NCI-H1105 treated with DMSO at 0.1 percent for 48 hours (cell line): ENCODE measurements at regions not wholly inside any gene's neighbourhood (a gene's known extent, or its start where the extent isn't known, plus 50 kb on each side); places are given as distances from the start of the nearest gene placed in this dataset.

Experiments
- DNase-seq: peaks from one replicate; lab custom pipeline; 2025; lab: John Stamatoyannopoulos, UW

DNA sequence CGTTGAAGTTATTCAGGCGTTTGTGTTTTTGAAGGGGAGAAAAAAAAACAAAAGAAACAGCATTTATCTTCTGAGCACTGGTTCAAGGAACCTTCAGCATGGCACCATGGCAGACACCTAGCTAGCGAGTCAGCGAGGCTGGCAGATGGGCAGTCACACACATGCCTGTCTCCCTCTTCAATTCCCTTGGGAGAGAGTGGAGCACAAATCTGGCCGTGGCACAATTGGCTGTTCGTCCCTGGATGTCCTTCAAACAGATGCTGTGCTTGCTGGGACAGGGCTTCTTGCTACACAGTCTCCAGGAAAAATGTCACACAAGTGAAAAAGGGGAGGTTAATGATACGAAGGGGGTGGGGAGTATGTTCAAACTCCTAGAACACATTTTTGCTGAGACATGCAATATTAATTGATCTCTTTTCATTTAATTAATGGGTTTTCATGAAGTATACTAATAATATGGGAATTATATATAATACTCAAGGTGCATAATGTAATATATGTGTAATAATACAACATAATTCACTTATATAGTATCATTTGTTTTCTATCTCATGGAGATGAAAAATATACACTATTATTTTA lies 1674.5 kb upstream of the SLC10A2 start:
- no peak for DNase-seq

GRCh38 chr13:104737713-104738112 lies 1671.5 kb upstream of the SLC10A2 start:
- DNase-seq = no peak

- DNase-seq = no peak
Observed at GRCh38 chr13:104733427-104733826, 1667.2 kb upstream of the SLC10A2 start.

DNA sequence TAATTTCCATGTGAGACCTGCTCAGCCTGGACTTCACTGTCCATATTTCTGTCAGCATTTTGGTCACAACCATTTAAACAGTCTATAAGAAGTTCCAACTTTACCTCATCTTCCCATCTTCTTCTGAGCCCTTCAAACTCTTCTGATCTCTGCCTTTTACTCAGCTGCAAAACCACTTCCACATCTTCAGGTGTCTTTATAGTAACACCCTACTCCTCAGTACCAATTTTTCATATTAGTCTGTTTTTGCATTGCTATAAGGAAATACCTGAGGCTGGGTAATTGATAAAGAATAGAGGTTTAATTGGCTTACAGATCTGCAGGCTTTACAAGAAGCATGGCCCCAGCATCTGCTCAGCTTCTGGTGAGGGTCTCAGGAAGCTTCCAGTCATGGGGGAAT lies 1648.9 kb upstream of the SLC10A2 start:
- DNase-seq = no peak

DNA sequence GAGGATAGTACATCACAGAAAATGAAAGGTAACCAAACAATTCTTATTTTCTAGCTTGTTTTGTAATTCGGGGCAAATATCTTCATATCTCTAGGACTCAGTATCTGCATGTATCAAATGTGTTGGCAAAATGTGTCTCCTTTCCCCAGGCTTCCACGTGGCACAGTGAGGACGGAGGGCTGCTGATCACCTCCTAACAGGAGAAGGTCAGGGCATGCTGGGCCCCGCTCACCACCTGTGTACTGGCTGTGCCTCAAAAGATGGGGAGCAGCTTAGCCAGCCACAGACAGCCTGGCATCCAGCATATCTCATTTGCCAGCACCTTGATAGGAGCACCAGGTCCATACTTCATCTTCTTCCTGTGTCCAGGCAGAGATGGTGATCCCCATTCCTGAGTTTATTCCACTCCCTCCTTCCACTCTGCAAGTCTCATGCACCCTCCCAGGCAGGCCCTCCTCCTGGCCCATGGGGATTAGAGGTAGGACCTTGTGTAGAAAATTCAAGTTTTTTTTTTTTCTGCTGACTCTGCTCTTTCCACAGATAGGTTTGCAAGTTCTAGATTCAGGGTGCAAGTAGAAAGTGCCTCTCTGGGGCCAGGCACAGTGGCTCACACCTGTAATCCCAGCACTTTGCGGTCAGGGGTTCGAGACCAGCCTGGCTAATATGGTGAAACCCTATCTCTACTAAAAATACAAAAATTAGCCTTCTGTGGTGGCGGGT lies 1639.0 kb upstream of the SLC10A2 start:
- no peak for DNase-seq

DNA sequence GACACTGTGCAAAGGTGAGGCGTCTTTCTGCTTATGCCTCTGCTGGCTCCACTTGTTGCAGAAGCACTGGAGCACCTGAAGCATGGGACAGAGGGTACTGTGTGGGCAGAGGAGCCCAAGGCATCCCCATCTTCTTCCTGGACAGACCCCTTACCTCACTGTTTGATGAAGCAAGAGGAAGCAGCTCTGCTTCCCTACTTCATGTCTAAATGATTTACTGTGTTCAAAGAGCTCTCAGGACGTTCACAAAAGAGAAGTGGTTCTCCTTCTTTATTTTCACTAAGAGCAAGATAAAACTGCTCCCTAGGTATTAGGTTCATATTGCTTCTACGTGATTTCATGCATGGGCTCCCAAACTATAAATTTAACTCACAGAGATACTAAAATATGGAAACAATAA lies 1635.4 kb upstream of the SLC10A2 start:
- DNase-seq = no peak

DNA sequence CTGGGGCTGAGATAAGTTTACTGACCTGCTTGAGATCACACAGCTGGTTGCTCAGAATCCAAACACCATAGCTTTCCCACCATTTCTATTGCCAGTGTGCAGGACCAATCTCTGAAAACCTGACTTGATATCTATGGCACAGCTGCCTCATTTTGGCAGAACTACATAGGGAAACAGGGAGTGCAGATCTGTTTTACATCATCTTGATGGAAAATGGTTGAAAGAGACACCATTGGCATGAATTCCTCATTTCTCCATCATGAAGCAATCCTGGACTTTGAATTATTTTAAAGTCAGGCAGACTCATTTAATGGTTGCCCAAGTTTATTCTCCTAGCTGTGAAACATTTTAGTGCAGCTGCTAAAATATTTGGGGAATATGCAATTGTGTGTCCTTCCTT lies 1628.2 kb upstream of the SLC10A2 start:
- DNase-seq = no peak

DNA sequence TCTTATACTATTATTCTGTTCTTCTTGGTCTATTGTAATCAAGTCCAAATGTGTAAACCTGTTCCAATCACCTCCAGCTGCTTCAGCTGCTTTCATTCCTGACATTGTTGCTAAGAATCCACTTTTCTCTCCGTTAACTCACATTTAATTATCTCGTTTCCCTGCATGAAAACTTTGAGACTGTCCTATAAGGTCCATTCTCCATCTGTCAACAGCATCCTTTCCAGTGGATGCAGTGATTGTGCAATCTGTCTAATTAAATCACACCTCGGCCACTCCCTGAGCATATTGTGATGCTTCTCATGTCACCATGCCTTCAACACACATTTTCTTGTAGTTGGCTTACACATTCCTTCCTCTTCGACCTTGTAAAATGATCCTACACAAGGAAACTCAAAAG lies 1626.9 kb upstream of the SLC10A2 start:
- DNase-seq = no peak

DNA sequence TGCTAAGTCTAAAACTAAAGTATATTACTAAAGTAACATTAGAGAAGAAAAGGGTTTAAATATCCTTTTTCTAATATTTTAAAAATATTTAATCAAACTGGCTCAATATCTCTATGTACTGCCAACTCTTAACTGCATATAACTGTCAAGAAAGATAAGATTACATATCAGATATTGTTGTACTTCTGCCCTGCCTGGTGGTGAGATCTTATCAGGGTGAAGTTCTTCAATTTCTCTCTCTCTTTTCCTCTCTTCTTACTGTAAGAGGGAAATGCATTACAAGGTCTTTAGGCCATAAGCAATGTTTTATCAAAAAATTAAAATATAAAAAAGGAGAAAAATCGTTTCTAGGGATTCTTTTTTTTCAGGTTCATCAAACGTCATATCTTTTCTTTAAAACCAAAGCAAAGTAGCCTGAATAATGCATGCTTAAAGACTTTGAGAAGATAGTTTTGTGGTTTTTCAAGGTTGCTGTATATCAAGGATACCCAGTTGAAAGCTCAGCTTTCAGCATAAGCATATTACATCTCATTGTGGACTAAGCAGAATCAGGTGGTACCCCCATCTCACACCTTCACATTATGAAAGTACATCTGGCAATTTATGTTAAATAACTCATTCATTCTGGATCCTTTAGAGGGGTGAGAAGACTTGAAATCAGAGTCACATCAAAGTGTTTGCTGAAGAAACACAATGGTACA lies 1625.7 kb upstream of the SLC10A2 start:
- no peak for DNase-seq

DNA sequence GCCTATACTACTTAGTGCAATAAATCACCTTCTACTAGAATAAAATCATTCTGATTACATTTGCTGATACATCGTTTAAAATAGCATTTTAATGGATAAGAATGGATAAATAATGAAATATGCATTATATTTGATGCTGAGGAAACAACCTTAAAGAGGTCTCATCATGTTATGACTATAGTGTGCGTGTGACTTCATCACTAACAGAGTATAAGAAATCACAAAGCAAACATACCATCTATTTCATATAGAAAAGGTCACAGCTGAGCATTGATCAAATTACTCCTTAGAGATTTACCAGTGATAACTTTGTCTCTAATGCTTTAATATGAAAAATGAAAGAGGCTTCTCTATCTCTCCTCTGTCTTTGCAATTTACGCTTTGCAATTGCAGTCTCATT lies 1620.3 kb upstream of the SLC10A2 start:
- DNase-seq = no peak

GRCh38 chr13:104683789-104684188 lies 1617.6 kb upstream of the SLC10A2 start:
- no peak for DNase-seq

DNA sequence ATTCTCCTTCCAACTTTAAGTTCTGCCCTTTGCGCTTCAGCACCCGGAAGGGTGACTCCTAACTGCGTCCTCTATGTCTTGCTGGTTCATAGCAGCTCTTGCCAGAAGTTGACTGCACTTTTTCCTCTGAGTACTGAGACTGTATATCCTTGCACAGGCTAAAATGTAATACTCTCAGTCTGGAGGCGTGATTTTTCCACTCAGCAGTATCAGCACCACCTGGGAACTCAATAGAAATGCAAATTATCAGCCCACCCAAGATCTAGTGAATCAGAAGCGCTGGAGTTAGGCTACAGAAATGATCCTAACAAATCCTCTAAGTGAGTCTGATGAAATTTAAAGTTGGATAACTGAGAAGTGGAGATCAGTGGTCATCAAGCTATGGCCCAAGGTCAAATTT lies 1611.9 kb upstream of the SLC10A2 start:
- DNase-seq = no peak

DNA sequence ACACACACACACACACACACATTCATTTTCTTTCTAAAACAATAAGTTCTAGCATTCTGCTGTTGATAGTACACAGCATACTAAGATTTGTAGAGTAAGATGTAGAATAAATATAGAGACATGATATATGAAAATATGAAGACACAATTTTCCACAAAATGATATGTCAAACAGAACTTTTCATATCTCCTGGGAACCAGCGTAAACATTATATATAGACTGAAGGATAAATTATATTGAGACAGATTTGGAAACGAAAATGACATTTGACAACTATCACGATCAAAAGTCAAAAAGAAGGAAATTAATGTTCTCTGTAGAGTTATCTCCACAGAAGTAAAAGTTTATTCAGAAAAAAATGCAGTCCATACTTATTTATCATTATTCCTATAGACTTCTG lies 1605.7 kb upstream of the SLC10A2 start:
- DNase-seq = no peak

DNA sequence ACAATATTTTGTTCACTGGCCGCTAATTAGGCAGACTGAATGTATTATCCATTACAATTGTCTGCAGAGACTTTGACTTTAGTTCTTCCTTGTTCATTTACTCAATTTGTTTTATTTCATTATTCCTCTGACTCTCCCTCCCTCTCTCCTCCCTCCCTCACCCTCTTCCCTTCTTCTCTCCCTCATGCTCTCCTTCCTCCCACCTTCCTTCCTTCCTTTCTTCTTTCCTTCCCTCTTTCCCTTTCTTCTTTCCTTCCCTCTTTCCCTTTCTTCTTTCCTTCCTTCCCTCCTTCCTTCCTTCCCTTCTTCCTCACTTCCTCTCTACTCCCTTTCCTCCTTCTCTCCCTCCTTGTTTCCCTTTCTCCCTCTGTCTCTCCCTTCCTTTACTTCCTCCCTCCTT lies 1591.0 kb upstream of the SLC10A2 start:
- no peak for DNase-seq

GRCh38 chr13:104650431-104650830 lies 1584.2 kb upstream of the SLC10A2 start:
- peak; percentile 65 for DNase-seq

- DNase-seq = peak; percentile 24
Observed at GRCh38 chr13:104648291-104648690, 1582.1 kb upstream of the SLC10A2 start.

DNA sequence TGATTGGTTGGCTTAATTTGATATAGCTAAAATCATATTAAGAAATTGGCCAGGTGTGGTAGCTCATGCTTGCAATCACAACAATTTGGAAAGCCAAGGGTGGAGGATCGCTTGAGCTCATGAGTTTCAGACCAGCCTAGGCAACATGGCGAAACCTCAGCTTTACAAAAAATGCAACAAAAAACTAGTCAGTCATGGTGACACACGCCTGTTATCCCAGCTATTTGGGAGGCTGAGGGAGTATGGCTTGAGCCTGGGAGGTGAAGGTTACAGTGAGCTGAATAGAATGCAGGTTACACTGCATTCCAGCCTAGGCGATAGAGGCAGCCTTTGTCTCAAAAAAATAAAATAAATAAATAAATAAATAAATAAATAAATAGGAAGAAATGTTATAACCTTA lies 1579.6 kb upstream of the SLC10A2 start:
- no peak for DNase-seq

- no peak for DNase-seq
Observed at GRCh38 chr13:104641309-104641708, 1575.1 kb upstream of the SLC10A2 start.

DNA sequence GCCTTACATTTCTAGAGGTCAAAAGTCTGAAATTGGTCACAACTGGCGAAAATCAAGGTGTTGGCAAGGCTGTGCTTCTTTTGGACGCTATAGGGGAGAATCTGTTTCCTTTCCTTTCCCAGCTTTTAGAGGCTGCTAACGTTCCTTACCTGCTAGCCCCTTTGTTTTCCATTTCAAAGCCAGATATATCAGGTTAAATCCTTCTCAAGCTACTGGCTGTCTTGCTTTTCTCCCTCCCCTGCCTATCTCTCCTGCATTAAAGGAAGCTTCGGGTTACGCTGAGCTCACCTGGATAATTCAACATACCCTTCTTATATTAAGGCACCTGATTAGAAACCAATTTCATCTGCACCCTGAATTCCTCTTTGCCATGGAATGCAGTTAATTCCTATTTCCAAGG lies 1569.7 kb upstream of the SLC10A2 start:
- DNase-seq = no peak

DNA sequence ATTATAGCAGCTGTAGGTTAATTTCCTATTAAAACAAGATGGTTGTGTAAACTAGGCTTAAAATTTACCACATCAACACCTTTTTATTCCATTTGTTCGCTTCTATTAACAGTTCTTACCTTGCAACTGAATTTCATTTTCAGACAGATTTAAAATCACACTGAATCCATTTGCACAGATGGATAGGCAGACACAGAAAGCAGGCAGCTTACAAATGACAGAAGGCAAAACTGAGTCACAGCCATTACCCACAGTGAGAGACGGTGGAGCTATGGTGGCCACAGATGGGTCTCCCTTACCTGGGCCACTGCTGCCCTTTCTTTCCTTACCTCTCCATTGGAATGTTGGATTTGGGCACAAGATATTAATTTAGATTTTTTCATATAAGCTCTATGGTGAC lies 1567.8 kb upstream of the SLC10A2 start:
- DNase-seq = no peak

DNA sequence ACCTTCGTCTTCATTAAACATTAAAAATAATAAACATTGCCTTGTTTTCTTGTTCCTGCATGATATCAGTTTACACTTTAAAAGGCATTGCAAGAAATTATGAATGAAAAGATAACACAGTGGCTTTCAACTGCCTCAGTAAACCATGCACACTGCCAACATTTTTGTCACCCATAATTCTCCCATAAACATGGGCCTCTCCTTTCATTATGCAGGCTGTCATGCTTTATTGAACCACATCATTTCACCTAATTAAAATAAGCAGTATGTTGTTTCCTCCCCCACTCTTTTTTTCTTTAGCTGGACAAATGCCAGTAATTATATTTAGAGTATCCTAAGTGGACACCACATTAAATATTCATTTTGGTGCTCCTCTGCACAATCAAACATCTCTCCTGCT lies 1566.5 kb upstream of the SLC10A2 start:
- peak; percentile 99 for DNase-seq

DNA sequence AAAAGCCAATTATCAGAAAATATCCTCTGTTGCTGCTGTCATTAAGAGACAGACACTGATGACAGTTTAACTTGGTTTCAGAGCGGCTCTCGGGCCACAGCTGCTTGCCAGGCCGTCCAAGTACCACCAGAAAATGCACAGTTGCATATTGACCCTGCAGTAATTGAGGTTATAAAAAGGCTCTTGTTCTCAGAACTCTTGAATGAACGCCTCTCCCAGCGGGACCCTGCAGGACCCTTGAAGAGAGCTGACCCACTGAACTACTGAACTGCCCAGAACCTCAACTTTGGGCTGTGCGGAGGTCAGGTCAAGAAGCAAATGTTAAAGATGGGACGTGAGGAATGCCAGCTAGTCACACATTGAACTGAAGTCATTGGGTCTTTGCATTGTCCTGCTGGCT lies 1559.0 kb upstream of the SLC10A2 start:
- no peak for DNase-seq

GRCh38 chr13:104616990-104617389 lies 1550.8 kb upstream of the SLC10A2 start:
- no peak for DNase-seq
